Liver (tissue), 8 donors: ENCODE measurements at regions not wholly inside any gene's neighbourhood (a gene's known extent, or its start where the extent isn't known, plus 50 kb on each side); places are given as distances from the start of the nearest gene placed in this dataset.

Experiments used
- DNase-seq: peaks from one replicate; pipeline ENCODE4 v3.0.0-alpha.2; 2017; ENCODE audit warnings: low spot score
- H3K27ac ChIP-seq, 2 donors: one replicate each; pipeline ENCODE4 v1.7.0; 2013; ENCODE audit warnings: inconsistent platforms in 2 of 2, low read length in 2 of 2, control low read depth in 1 of 2, low read depth in 1 of 2, mild to moderate bottlenecking in 1 of 2
- H3K27me3 ChIP-seq, 4 donors: one replicate each; pipeline versions ENCODE4 v1.6.1 to v1.7.0; 2013; ENCODE audit warnings: low read length in 3 of 4, inconsistent platforms in 1 of 4, mild to moderate bottlenecking in 1 of 4, moderate library complexity in 1 of 4; ENCODE audit not compliant: control insufficient read depth in 4 of 4, insufficient read depth in 4 of 4
- H3K36me3 ChIP-seq, 4 donors: one replicate each; pipeline versions ENCODE4 v1.6.1 to v1.7.0; 2013; ENCODE audit warnings: low read length in 3 of 4, mild to moderate bottlenecking in 3 of 4, low read depth in 1 of 4, moderate library complexity in 1 of 4; ENCODE audit not compliant: control insufficient read depth in 4 of 4, insufficient read depth in 3 of 4
- H3K4me1 ChIP-seq, 4 donors: one replicate each; pipeline versions ENCODE4 v1.6.1 to v1.7.0; 2013; ENCODE audit warnings: low read length in 3 of 4, mild to moderate bottlenecking in 3 of 4, moderate library complexity in 1 of 4; ENCODE audit not compliant: control insufficient read depth in 4 of 4, insufficient read depth in 4 of 4
- H3K4me3 ChIP-seq, 3 donors: one replicate each; pipeline versions ENCODE4 v1.6.1 to v1.7.0; 2013; ENCODE audit warnings: low read length in 3 of 3, control low read depth in 1 of 3, low read depth in 1 of 3, mild to moderate bottlenecking in 1 of 3
- H3K9ac ChIP-seq, 2 donors: one replicate each; pipeline ENCODE4 v1.7.0; 2013; ENCODE audit warnings: low read length in 2 of 2, mild to moderate bottlenecking in 2 of 2, moderate library complexity in 2 of 2, control low read depth in 1 of 2, low read depth in 1 of 2
- H3K9me3 ChIP-seq, 4 donors: one replicate each; pipeline versions ENCODE4 v1.6.1 to v1.7.0; 2013; ENCODE audit warnings: low read length in 3 of 4; ENCODE audit not compliant: control insufficient read depth in 4 of 4
- ATF3 ChIP-seq: IDR thresholded peaks from 2 replicates; pipeline ENCODE4 v1.6.1; 2016; ENCODE audit warnings: antibody characterized with exemption
- CTCF ChIP-seq: fragments of 150-350 bp; IDR thresholded peaks from 2 replicates; pipeline ENCODE4 v1.5.1; 2017; ENCODE audit warnings: improper control_type of control experiment, low read depth, low read length; ENCODE audit not compliant: missing input control
- EGR1 ChIP-seq, 2 donors: IDR thresholded peaks; 2 replicates each; pipeline ENCODE4 v1.6.1; 2016 to 2018; ENCODE audit warnings: antibody characterized with exemption in 2 of 2, low read depth in 2 of 2
- FOXA1 ChIP-seq: IDR thresholded peaks from 2 replicates; pipeline ENCODE4 v1.6.1; 2016; ENCODE audit warnings: antibody characterized with exemption
- FOXA2 ChIP-seq: IDR thresholded peaks from 2 replicates; pipeline ENCODE4 v1.6.1; 2016; ENCODE audit warnings: antibody characterized with exemption
- GABPA ChIP-seq, 2 donors: IDR thresholded peaks in 1 of 2; conservative IDR thresholded peaks in 1 of 2; 2 replicates each; pipeline ENCODE4 v1.6.1; 2016; ENCODE audit warnings: antibody characterized with exemption in 2 of 2, mild to moderate bottlenecking in 1 of 2, moderate library complexity in 1 of 2
- HNF4A ChIP-seq, 2 donors: conservative IDR thresholded peaks; 2 replicates each; pipeline ENCODE4 v1.6.1; 2016; ENCODE audit warnings: antibody characterized with exemption in 2 of 2, mild to moderate bottlenecking in 2 of 2
- HNF4G ChIP-seq: IDR thresholded peaks from 2 replicates; pipeline ENCODE4 v1.6.1; 2016; ENCODE audit warnings: antibody characterized with exemption
- JUND ChIP-seq, 2 donors: IDR thresholded peaks; 2 replicates each; pipeline ENCODE4 v1.6.1; 2016; ENCODE audit warnings: antibody characterized with exemption in 2 of 2
- MAX ChIP-seq: IDR thresholded peaks from 2 replicates; pipeline ENCODE4 v1.6.1; 2016; ENCODE audit warnings: antibody characterized with exemption
- NR2F2 ChIP-seq: IDR thresholded peaks from 2 replicates; pipeline ENCODE4 v1.6.1; 2016; ENCODE audit warnings: antibody characterized with exemption
- RAD21 ChIP-seq, 2 donors: IDR thresholded peaks; 2 replicates each; pipeline ENCODE4 v1.6.1; 2016; ENCODE audit warnings: antibody characterized with exemption in 2 of 2, mild to moderate bottlenecking in 2 of 2
- RXRA ChIP-seq, 2 donors: IDR thresholded peaks; 2 replicates each; pipeline ENCODE4 v1.6.1; 2017 to 2018; ENCODE audit warnings: antibody characterized with exemption in 2 of 2, mild to moderate bottlenecking in 1 of 2
- SP1 ChIP-seq: IDR thresholded peaks from 2 replicates; pipeline ENCODE4 v1.6.1; 2018; ENCODE audit warnings: antibody characterized with exemption, mild to moderate bottlenecking
- TAF1 ChIP-seq: conservative IDR thresholded peaks from 2 replicates; pipeline ENCODE4 v1.6.1; 2016; ENCODE audit warnings: antibody characterized with exemption, mild to moderate bottlenecking
- YY1 ChIP-seq: IDR thresholded peaks from 2 replicates; pipeline ENCODE4 v1.6.1; 2016; ENCODE audit warnings: antibody characterized with exemption, mild to moderate bottlenecking
- WGBS: extraction: QIAGEN DNeasy Blood & Tissue Kit; methylation state at CpG from one replicate; pipeline ENCODE4 v1.1.7; 2013; 5-methylcytosine and 5-hydroxymethylcytosine counted together
- donor health status: healthy.
- donor health status: healthy.
- donor health status: healthy.
- donor health status: healthy.
- donor health status: healthy.

- 80% methylated on average over 3 of the region's 3 CpGs for WGBS
- Histone ChIP-seq H3K9me3 (no peaks in the 10 kb centered on the region), H3K27ac (no peak overlapping the region), H3K36me3 (no peaks in the 10 kb centered on the region), H3K4me3 (no peak overlapping the region), H3K4me1 (no peaks in the 10 kb centered on the region), H3K9ac (no peak overlapping the region), H3K27me3 (no peaks in the 10 kb centered on the region)
- TF ChIP-seq SP1 (no peak), FOXA2 (no peak), CTCF (no peak), RAD21 (IDR thresholded peaks at IDR 0.05) (no peak), MAX (no peak), EGR1 (IDR thresholded peaks at IDR 0.05; ENCODE audit: low read depth in 2 of 2) (no peak), YY1 (no peak), TAF1 (no peak), FOXA1 (no peak), NR2F2 (no peak)
- DNase-seq: no peak
Measured at GRCh38 chr11:15406851-15407351, 292.2 kb downstream of the INSC start.

- Histone ChIP-seq H3K27ac (no peak overlapping the region), H3K27me3 (no peaks in the 10 kb centered on the region), H3K4me1 (no peaks in the 10 kb centered on the region), H3K4me3 (no peak overlapping the region), H3K9ac (no peak overlapping the region), H3K9me3 (no peaks in the 10 kb centered on the region), H3K36me3 (no peaks in the 10 kb centered on the region)
- TF ChIP-seq RXRA (IDR thresholded peaks at IDR 0.05) (no peak), RAD21 (IDR thresholded peaks at IDR 0.05) (no peak), MAX (no peak), GABPA (IDR thresholded peaks at IDR 0.05 in 1 of 2, conservative IDR thresholded peaks at IDR 0.05 in 1 of 2) (no peak), CTCF (no peak), JUND (IDR thresholded peaks at IDR 0.05) (no peak), HNF4G (no peak), HNF4A (conservative IDR thresholded peaks at IDR 0.05) (no peak), FOXA2 (no peak), ATF3 (no peak), SP1 (no peak)
- 89% methylated on average over 2 of the region's 2 CpGs for WGBS
- DNase-seq: no peak
Measured at GRCh38 chr11:15412054-15412453, 297.3 kb downstream of the INSC start.
